CD4-positive, alpha-beta memory T cell (primary cell): ENCODE measurements at regions not wholly inside any gene's neighbourhood (a gene's known extent, or its start where the extent isn't known, plus 50 kb on each side); places are given as distances from the start of the nearest gene placed in this dataset.

Experiments used
- CTCF ChIA-PET: fragments of 350-600 bp; sonication (Branson Sonifier 250); formaldehyde crosslinking; loops from one replicate; lab custom pipeline; 2021; ENCODE audit warnings: inconsistent platforms; ENCODE audit not compliant: partially characterized antibody; lab: Charles Lee
- POLR2A ChIA-PET: fragments of 350-600 bp; sonication (Branson Sonifier 250); formaldehyde crosslinking; loops from one replicate; lab custom pipeline; 2021; ENCODE audit not compliant: partially characterized antibody; lab: Charles Lee
- DNase-seq, 5 donors: peaks; one replicate each; pipeline versions ENCODE4 v3.0.0 to v3.0.0-alpha.2; 2020 to 2022; ENCODE audit warnings: mixed read lengths in 1 of 5
- H3K27ac ChIP-seq: one replicate; pipeline ENCODE4 v1.7.0; 2013; ENCODE audit warnings: low read depth, low read length
- H3K27me3 ChIP-seq: 2 replicates; pipeline ENCODE4 v1.7.0; 2013; ENCODE audit warnings: mild to moderate bottlenecking, low read length, moderate library complexity; ENCODE audit not compliant: insufficient read depth
- H3K36me3 ChIP-seq: 2 replicates; pipeline ENCODE4 v1.7.0; 2013; ENCODE audit warnings: mild to moderate bottlenecking, low read length, moderate library complexity; ENCODE audit not compliant: insufficient read depth
- H3K4me1 ChIP-seq: 2 replicates; pipeline ENCODE4 v1.7.0; 2013; ENCODE audit warnings: mild to moderate bottlenecking, low read length, moderate library complexity; ENCODE audit not compliant: insufficient read depth
- H3K4me3 ChIP-seq, 2 donors: one replicate each; pipeline ENCODE4 v1.7.0; 2013; ENCODE audit warnings: low read length in 2 of 2, mild to moderate bottlenecking in 1 of 2
- H3K9me3 ChIP-seq, 2 donors: one replicate each; pipeline ENCODE4 v1.7.0; 2013; ENCODE audit warnings: low read length in 2 of 2, control low read depth in 1 of 2; ENCODE audit not compliant: control insufficient read depth in 1 of 2
- H3K27ac Mint-ChIP-seq, 7 donors: one replicate each; pipeline ENCODE4 v1.8.0; 2020 to 2021; ENCODE audit warnings: mixed read lengths in 7 of 7, mild to moderate bottlenecking in 6 of 7, inconsistent platforms in 3 of 7, moderate library complexity in 3 of 7
- H3K27me3 Mint-ChIP-seq, 2 donors: one replicate each; pipeline ENCODE4 v1.8.0; 2020 to 2021; ENCODE audit warnings: mixed read lengths in 2 of 2
- H3K36me3 Mint-ChIP-seq, 2 donors: one replicate each; pipeline ENCODE4 v1.8.0; 2020 to 2021; ENCODE audit warnings: mixed read lengths in 2 of 2, inconsistent platforms in 1 of 2, mild to moderate bottlenecking in 1 of 2
- H3K4me1 Mint-ChIP-seq, 4 donors: one replicate each; pipeline ENCODE4 v1.8.0; 2020 to 2021; ENCODE audit warnings: mixed read lengths in 4 of 4, mild to moderate bottlenecking in 1 of 4
- H3K4me3 Mint-ChIP-seq, 8 donors: one replicate each; pipeline ENCODE4 v1.8.0; 2020 to 2021; ENCODE audit warnings: mixed read lengths in 8 of 8, mild to moderate bottlenecking in 7 of 8, moderate library complexity in 6 of 8, inconsistent platforms in 3 of 8
- H3K9me3 Mint-ChIP-seq, 8 donors: one replicate each; pipeline ENCODE4 v1.8.0; 2020 to 2021; ENCODE audit warnings: mixed read lengths in 8 of 8, mild to moderate bottlenecking in 5 of 8, inconsistent platforms in 3 of 8, moderate library complexity in 1 of 8
- intact Hi-C: fragments of 100-400 bp; cut with micrococcal nuclease; formaldehyde crosslinking; loops from one replicate; pipeline ENCODE4 v1.15.1; 2023

- H3K27me3 Mint-ChIP-seq, result no peaks in the 10 kb centered on the region
- POLR2A ChIA-PET, result no interaction called here
Observed at GRCh38 chr14:35236806-35237205, 55.4 kb upstream of the PSMA6 start.

GRCh38 chr14:35240231-35240630 lies 52.0 kb upstream of the PSMA6 start:
- DNase-seq, result peak in 2 of 5 donors; percentile 4 to 14
- H3K36me3 ChIP-seq, result no peaks in the 10 kb centered on the region
- no peaks in the 10 kb centered on the region for H3K4me1 ChIP-seq
- Mint-ChIP-seq H3K27ac (peak overlapping the region in 2 of 7 donors; percentile 53 to 62), H3K27me3 (no peaks in the 10 kb centered on the region), H3K36me3 (peaks cover 14 to 33% of the 10 kb centered on the region in 2 donors), H3K9me3 (no peaks in the 10 kb centered on the region), H3K4me3 (no peak overlapping the region), H3K4me1 (peaks cover 14 to 22% (median 19%) of the 10 kb centered on the region in 4 donors)
- POLR2A ChIA-PET, result interaction anchor here (1.2 kb wide), 1 partner anchor 164 kb away, joined by 3 read pairs; the partner anchor contains the start of gene NFKBIA
- intact Hi-C loops, result no loop called here
- H3K4me3 ChIP-seq, result no peak overlapping the region
- CTCF ChIA-PET, result interaction anchor here (0.7 to 1.8 kb wide), 4 partner anchors 10 to 188 kb away, joined by 3 to 4 read pairs (median 3); no protein-coding TSS in a partner anchor
- H3K27ac ChIP-seq, result no peak overlapping the region
- no peaks in the 10 kb centered on the region for H3K27me3 ChIP-seq
- H3K9me3 ChIP-seq, result no peaks in the 10 kb centered on the region

More at GRCh38 chr14:35236806-35237205, 55.4 kb upstream of the PSMA6 start:
- peaks cover 13 to 24% (median 19%) of the 10 kb centered on the region in 4 donors for H3K4me1 Mint-ChIP-seq
- no peaks in the 10 kb centered on the region for H3K9me3 ChIP-seq
- no peaks in the 10 kb centered on the region for H3K36me3 ChIP-seq
- CTCF ChIA-PET, result no interaction called here
- H3K27ac ChIP-seq, result no peak overlapping the region
- H3K4me3 ChIP-seq, result no peak overlapping the region
- H3K36me3 Mint-ChIP-seq, result peaks cover 27 to 32% of the 10 kb centered on the region in 2 donors
- H3K9me3 Mint-ChIP-seq, result no peaks in the 10 kb centered on the region
- H3K27me3 ChIP-seq, result no peaks in the 10 kb centered on the region
- intact Hi-C loops, result no loop called here
- H3K4me1 ChIP-seq, result no peaks in the 10 kb centered on the region
- no peak overlapping the region for H3K4me3 Mint-ChIP-seq
- peak overlapping the region in 3 of 7 donors; percentile 5 to 37 (median 9) for H3K27ac Mint-ChIP-seq
- DNase-seq, result no peak
